H9 (cell line): ENCODE measurements at regions not wholly inside any gene's neighbourhood (a gene's known extent, or its start where the extent isn't known, plus 50 kb on each side); places are given as distances from the start of the nearest gene placed in this dataset.

Experiments
- DNase-seq: peaks from one replicate; pipeline ENCODE4 v3.0.0-alpha.2; 2017
- H2AFZ ChIP-seq: one replicate; pipeline ENCODE4 v1.6.1; 2013; ENCODE audit warnings: mild to moderate bottlenecking, low read length, control low read depth, moderate library complexity
- H2AK5ac ChIP-seq: 2 replicates; pipeline ENCODE4 v1.6.1; 2013; ENCODE audit warnings: low read length, control low read depth, mixed read lengths; ENCODE audit not compliant: insufficient read length
- H2BK120ac ChIP-seq: one replicate; pipeline ENCODE4 v1.6.1; 2013; ENCODE audit warnings: low read depth, mild to moderate bottlenecking, low read length, control low read depth, inconsistent platforms; ENCODE audit not compliant: poor library complexity, severe bottlenecking
- H2BK12ac ChIP-seq: 2 replicates; pipeline ENCODE4 v1.6.1; 2013; ENCODE audit warnings: low read length, control low read depth, mixed read lengths, low read depth; ENCODE audit not compliant: insufficient read length
- H2BK15ac ChIP-seq: 2 replicates; pipeline ENCODE4 v1.6.1; 2013; ENCODE audit warnings: low read depth, low read length, control low read depth
- H2BK20ac ChIP-seq: one replicate; pipeline ENCODE4 v1.6.1; 2013; ENCODE audit warnings: low read depth, mild to moderate bottlenecking, low read length, control low read depth, inconsistent platforms; ENCODE audit not compliant: poor library complexity, severe bottlenecking
- H2BK5ac ChIP-seq: 2 replicates; pipeline ENCODE4 v1.6.1; 2013; ENCODE audit warnings: low read length, control low read depth, mixed read lengths; ENCODE audit not compliant: insufficient read length
- H3K14ac ChIP-seq: 2 replicates; pipeline ENCODE4 v1.6.1; 2013; ENCODE audit warnings: low read length, control low read depth; ENCODE audit not compliant: insufficient read depth
- H3K18ac ChIP-seq: 2 replicates; pipeline ENCODE4 v1.6.1; 2013; ENCODE audit warnings: low read depth, mild to moderate bottlenecking, mixed read lengths, low read length, control low read depth; ENCODE audit not compliant: insufficient read length
- H3K23ac ChIP-seq: 2 replicates; pipeline ENCODE4 v1.6.1; 2013; ENCODE audit warnings: low read length, control low read depth, mixed read lengths, low read depth; ENCODE audit not compliant: insufficient read length
- H3K23me2 ChIP-seq: 2 replicates; pipeline ENCODE4 v1.6.1; 2013; ENCODE audit warnings: low read depth, mild to moderate bottlenecking, mixed read lengths, low read length, control low read depth; ENCODE audit not compliant: insufficient read length, poor library complexity, severe bottlenecking
- H3K27ac ChIP-seq: 2 replicates; pipeline ENCODE4 v1.5.1; 2013; ENCODE audit warnings: low read length, control low read depth, mixed read lengths, low read depth; ENCODE audit not compliant: insufficient read length
- H3K27me3 ChIP-seq: 2 replicates; pipeline ENCODE4 v1.6.1; 2013; ENCODE audit warnings: low read length, control low read depth, inconsistent platforms; ENCODE audit not compliant: insufficient read depth
- H3K4ac ChIP-seq: 2 replicates; pipeline ENCODE4 v1.6.1; 2013; ENCODE audit warnings: low read depth, mild to moderate bottlenecking, control low read depth, inconsistent platforms, low read length, moderate library complexity
- H3K4me1 ChIP-seq: 2 replicates; pipeline ENCODE4 v1.6.1; 2013; ENCODE audit warnings: low read length, control low read depth, inconsistent platforms; ENCODE audit not compliant: insufficient read depth
- H3K4me2 ChIP-seq: 2 replicates; pipeline ENCODE4 v1.6.1; 2013; ENCODE audit warnings: low read length, control low read depth, mixed read lengths; ENCODE audit not compliant: insufficient read length, insufficient read depth
- H3K56ac ChIP-seq: 2 replicates; pipeline ENCODE4 v1.6.1; 2013; ENCODE audit warnings: low read depth, mild to moderate bottlenecking, mixed read lengths, low read length, control low read depth; ENCODE audit not compliant: insufficient read length
- H3K79me1 ChIP-seq: 2 replicates; pipeline ENCODE4 v1.6.1; 2013; ENCODE audit warnings: low read depth, mild to moderate bottlenecking, moderate library complexity, low read length, control low read depth, inconsistent platforms; ENCODE audit not compliant: insufficient read depth, poor library complexity, severe bottlenecking
- H3K79me2 ChIP-seq: 2 replicates; pipeline ENCODE4 v1.6.1; 2013; ENCODE audit warnings: low read length, control low read depth, inconsistent platforms; ENCODE audit not compliant: insufficient read depth
- H3K9ac ChIP-seq: 2 replicates; pipeline ENCODE4 v1.6.1; 2013; ENCODE audit warnings: low read length, control low read depth, mixed read lengths; ENCODE audit not compliant: insufficient read length; ENCODE audit errors: extremely low read depth
- H3K9me3 ChIP-seq: one replicate; pipeline ENCODE4 v1.6.1; 2013; ENCODE audit warnings: low read depth, low read length, inconsistent platforms; ENCODE audit not compliant: control insufficient read depth
- H3T11ph ChIP-seq: one replicate; pipeline ENCODE4 v1.6.1; 2013; ENCODE audit warnings: mild to moderate bottlenecking, low read length, control low read depth, inconsistent platforms
- H4K20me1 ChIP-seq: one replicate; pipeline ENCODE4 v1.6.1; 2013; ENCODE audit not compliant: control insufficient read depth, insufficient read length, insufficient read depth
- H4K5ac ChIP-seq: 2 replicates; pipeline ENCODE4 v1.6.1; 2013; ENCODE audit warnings: low read depth, mild to moderate bottlenecking, mixed read lengths, low read length, control low read depth; ENCODE audit not compliant: insufficient read length
- H4K8ac ChIP-seq: replicated peaks from 2 replicates; pipeline ENCODE4 v1.6.1; 2013; ENCODE audit warnings: low read length, control low read depth, mixed read lengths, low read depth; ENCODE audit not compliant: insufficient read length
- H4K91ac ChIP-seq: 2 replicates; pipeline ENCODE4 v1.6.1; 2013; ENCODE audit warnings: low read depth, mild to moderate bottlenecking, moderate library complexity, mixed read lengths, low read length, control low read depth; ENCODE audit not compliant: insufficient read length
- H3K27ac Mint-ChIP-seq, 3 experiments: 2 replicates in 2 of 3; 3 replicates in 1 of 3; pipeline ENCODE4 v1.8.0; 2020 to 2021; ENCODE audit warnings: mixed read lengths in 3 of 3, mild to moderate bottlenecking in 1 of 3, moderate library complexity in 1 of 3
- H3K27me3 Mint-ChIP-seq: 2 replicates; pipeline ENCODE4 v1.8.0; 2021; ENCODE audit warnings: low read depth, mild to moderate bottlenecking, moderate library complexity, mixed read lengths
- H3K36me3 Mint-ChIP-seq, 3 experiments: 2 replicates in 2 of 3; 3 replicates in 1 of 3; pipeline ENCODE4 v1.8.0; 2020 to 2021; ENCODE audit warnings: low read depth in 3 of 3, mixed read lengths in 3 of 3; ENCODE audit not compliant: insufficient read depth in 1 of 3
- H3K4me1 Mint-ChIP-seq, 2 experiments: 2 replicates each; pipeline ENCODE4 v1.8.0; 2020; ENCODE audit warnings: mixed read lengths in 2 of 2
- H3K4me3 Mint-ChIP-seq, 2 experiments: 2 replicates in 1 of 2; 3 replicates in 1 of 2; pipeline ENCODE4 v1.8.0; 2020 to 2021; ENCODE audit warnings: mild to moderate bottlenecking in 2 of 2, mixed read lengths in 2 of 2, moderate library complexity in 1 of 2
- H3K9me3 Mint-ChIP-seq, 2 experiments: 2 replicates in 1 of 2; 3 replicates in 1 of 2; pipeline ENCODE4 v1.8.0; 2020; ENCODE audit warnings: mild to moderate bottlenecking in 2 of 2, mixed read lengths in 2 of 2, moderate library complexity in 1 of 2
- WGBS: extraction: QIAGEN DNeasy Blood & Tissue Kit; methylation state at CpG from one replicate; pipeline ENCODE4 v1.1.7; 2013; ENCODE audit warnings: missing lambda C conversion rate, low lambda C conversion rate, mixed read lengths; ENCODE audit not compliant: insufficient read length; ENCODE audit errors: extremely low coverage; 5-methylcytosine and 5-hydroxymethylcytosine counted together
- TF ChIP-seq, protein P1 (sequence below): fragments of 200-600 bp; sonication (generic); conservative IDR thresholded peaks from 3 replicates; pipeline ENCODE4 v1.8.0; 2021; ENCODE audit warnings: antibody characterized with exemption, mild to moderate bottlenecking

DNA sequence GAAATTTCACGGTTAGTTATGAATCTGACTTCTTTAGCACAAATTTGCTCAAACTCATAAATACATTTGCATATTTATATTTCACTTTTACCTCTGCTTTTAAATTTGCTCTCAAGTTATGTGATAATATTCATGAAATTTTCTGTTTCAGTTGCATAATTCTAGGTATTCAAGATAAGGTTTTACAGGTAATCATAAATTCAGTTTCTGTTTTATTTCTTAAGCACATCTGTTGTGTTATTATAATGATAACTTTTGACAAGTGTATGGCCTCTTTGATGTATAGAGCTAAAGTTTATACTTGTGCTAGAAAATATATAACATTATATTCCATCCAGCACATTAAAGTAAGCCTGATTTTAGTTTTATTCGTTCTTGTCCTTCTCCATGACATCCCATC lies 308.1 kb downstream of the SLC7A11 start:
- Histone ChIP-seq H3K9me3 (no peaks in the 10 kb centered on the region), H3K27ac (no peak overlapping the region), H4K5ac (no peak overlapping the region), H4K8ac (no peak overlapping the region), H3T11ph (no peak overlapping the region), H3K4me1 (no peaks in the 10 kb centered on the region), H3K4ac (no peak overlapping the region), H3K18ac (no peak overlapping the region), H3K4me2 (no peak overlapping the region), H4K91ac (no peak overlapping the region), H3K9ac (no peak overlapping the region), H3K79me2 (no peaks in the 10 kb centered on the region), H3K79me1 (no peaks in the 10 kb centered on the region), H2AFZ (no peak overlapping the region), H2BK5ac (no peak overlapping the region), H2BK15ac (no peak overlapping the region), H3K14ac (no peak overlapping the region), H2BK120ac (no peak overlapping the region), H3K23ac (no peak overlapping the region), H4K20me1 (no peaks in the 10 kb centered on the region), H3K56ac (no peak overlapping the region), H2BK12ac (no peak overlapping the region), H3K23me2 (no peaks in the 10 kb centered on the region), H2AK5ac (no peak overlapping the region), H2BK20ac (no peak overlapping the region), H3K27me3 (no peaks in the 10 kb centered on the region)
- no peak for DNase-seq
- no peak overlapping the region for H3K4me3 Mint-ChIP-seq
- no peaks in the 10 kb centered on the region for H3K36me3 Mint-ChIP-seq
- no peaks in the 10 kb centered on the region for H3K27me3 Mint-ChIP-seq
- H3K4me1 Mint-ChIP-seq, result peaks cover 0 to 3% of the 10 kb centered on the region in 2 experiments; a peak in 2 of 4 replicates
- no peaks in the 10 kb centered on the region for H3K9me3 Mint-ChIP-seq
- no peak overlapping the region for H3K27ac Mint-ChIP-seq
- no CpG with 5 or more reads among the region's 2 CpGs for WGBS
- TF ChIP-seq, protein P1, sequence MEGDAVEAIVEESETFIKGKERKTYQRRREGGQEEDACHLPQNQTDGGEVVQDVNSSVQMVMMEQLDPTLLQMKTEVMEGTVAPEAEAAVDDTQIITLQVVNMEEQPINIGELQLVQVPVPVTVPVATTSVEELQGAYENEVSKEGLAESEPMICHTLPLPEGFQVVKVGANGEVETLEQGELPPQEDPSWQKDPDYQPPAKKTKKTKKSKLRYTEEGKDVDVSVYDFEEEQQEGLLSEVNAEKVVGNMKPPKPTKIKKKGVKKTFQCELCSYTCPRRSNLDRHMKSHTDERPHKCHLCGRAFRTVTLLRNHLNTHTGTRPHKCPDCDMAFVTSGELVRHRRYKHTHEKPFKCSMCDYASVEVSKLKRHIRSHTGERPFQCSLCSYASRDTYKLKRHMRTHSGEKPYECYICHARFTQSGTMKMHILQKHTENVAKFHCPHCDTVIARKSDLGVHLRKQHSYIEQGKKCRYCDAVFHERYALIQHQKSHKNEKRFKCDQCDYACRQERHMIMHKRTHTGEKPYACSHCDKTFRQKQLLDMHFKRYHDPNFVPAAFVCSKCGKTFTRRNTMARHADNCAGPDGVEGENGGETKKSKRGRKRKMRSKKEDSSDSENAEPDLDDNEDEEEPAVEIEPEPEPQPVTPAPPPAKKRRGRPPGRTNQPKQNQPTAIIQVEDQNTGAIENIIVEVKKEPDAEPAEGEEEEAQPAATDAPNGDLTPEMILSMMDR, result no peak
